SKM-1 treated with dmso at 0.1 percent for 144 hours (cell line): ENCODE measurements at regions not wholly inside any gene's neighbourhood (a gene's known extent, or its start where the extent isn't known, plus 50 kb on each side); places are given as distances from the start of the nearest gene placed in this dataset.
"Not testable (repeated sequence)": the region's sequence is repeated elsewhere in the genome, so short reads cannot be mapped to it uniquely, and the experiment has no call there.

Experiments
- DNase-seq: peaks from one replicate; lab custom pipeline; 2025; ENCODE audit not compliant: unreplicated experiment; lab: John Stamatoyannopoulos, UW

DNA sequence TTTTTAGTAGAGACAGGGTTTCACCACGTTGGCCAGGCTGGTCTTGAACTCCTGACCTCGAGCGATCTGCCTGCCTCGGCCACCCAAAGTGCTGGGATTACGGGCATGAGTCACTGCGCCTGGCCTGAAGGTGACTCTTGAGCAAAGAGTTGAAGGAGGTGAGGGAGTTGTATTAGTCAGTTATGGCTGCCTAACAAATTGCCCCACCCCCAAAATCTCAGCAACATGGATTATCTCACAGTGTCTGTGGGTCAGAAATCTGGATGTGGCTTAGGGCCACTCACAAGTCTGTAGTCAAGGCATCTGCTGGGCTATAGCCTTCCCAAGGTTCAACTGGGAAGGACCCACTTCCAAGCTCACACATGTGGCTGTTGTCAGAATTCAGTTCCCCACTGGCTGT is 52.8 kb upstream of the ADGRE5 start:
- no peak for DNase-seq

DNA sequence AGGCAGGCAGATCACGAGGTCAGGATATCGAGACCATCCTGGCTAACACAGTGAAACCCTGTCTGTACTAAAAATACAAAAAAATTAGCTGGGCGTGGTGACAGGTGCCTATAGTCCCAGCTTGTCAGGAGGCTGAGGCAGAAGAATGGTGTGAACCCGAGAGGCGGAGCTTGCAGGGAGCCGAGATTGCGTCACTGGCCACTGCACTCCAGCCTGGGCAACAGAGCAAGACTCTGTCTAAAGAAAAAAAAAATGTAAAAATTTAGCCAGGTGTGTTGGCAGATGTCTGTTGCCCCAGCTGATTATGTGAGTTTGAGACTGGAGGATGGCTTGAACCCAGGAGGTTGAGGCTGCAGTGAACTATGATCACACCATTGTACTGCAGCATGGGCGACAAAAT is 54.2 kb upstream of the ADGRE5 start:
- not testable (repeated sequence) for DNase-seq

GRCh38 chr19:14325863-14326262 is 55.4 kb upstream of the ADGRE5 start:
- no peak for DNase-seq

DNA sequence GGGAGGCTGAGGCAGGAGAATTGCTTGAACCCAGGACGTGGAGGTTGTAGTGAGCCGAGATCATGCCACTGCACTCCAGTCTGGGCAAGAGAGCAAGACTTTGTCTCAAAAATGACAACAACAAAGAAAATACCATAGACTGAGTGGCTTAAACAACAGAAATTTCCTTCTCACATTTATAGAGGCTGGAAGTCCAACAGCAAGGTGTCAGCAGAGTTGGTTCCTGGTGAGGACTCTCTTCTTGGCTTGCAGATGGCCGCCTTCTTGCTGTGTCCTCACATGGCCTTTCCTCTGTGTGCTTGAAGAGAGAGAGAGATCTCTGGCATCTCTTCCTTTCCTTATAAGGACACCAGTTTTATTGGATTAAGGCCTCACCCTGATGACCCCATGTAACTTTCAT is 56.1 kb upstream of the ADGRE5 start:
- no peak for DNase-seq

- no peak for DNase-seq
Measured at GRCh38 chr19:14322889-14323463, 58.3 kb upstream of the ADGRE5 start.

GRCh38 chr19:14320253-14320652 is 61.0 kb upstream of the ADGRE5 start:
- no peak for DNase-seq

- DNase-seq, result not testable (repeated sequence)
Measured at GRCh38 chr19:14319720-14320119, 61.5 kb upstream of the ADGRE5 start.

GRCh38 chr19:14318873-14319272 is 62.4 kb upstream of the ADGRE5 start:
- no peak for DNase-seq

DNA sequence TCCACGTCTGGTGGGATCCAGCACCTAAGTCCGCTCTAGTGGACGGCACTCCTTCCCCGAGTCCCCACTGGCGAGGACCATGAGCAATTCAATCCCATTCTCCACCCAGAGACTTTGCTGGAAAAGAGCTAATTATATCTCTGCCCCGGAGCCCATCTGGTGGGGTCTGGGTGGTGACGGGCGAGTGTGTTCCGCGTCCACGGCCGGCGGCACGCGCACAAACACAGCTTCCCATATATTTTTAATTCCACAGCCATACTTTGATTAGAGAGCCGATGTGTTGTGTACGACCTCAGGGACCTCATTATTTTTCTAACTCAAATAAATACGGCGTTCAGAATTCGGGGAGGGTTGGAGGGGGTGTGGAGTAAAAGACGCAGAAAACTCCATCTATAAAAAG is 64.1 kb upstream of the ADGRE5 start:
- DNase-seq, result no peak

DNA sequence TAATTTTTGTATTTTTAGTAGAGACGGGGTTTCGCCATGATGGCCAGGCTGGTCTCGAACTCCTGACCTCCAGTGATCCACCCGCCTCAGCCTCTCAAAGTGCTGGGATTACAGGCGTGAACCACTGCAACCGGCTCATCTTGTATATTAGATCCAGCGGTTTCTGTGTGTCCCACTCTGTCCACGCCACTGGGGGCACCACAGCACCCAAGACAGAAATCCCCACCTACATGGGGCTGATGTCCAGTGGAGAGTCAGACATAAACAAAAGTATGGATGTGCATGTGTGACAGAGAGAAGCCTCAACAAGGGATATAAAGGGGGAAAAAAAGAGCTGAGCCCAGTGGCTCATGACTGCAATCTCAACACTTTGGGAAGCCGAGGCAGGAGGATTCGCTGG is 65.8 kb upstream of the ADGRE5 start:
- DNase-seq, result no peak

- DNase-seq, result no peak
Measured at GRCh38 chr19:14310055-14310454, 71.2 kb upstream of the ADGRE5 start.

DNA sequence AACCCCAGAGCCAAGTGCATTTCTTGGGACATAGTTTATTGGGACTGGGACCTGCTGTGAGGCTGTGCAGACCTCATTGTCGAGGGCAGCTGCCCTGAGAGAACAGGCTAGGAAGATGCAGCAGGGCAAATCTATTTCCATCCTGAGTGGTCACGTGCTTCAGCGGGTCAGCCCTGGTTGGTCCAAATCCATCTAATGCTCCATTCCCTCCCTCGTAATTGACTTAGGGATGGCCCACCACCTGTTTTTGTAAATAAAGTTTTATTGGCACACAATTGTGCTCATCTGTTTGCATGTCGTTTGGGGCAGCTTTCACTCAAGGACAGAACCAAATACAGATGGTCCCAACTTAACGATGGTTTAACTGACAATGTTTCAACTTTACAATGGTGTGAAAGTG is 75.5 kb upstream of the ADGRE5 start:
- no peak for DNase-seq

DNA sequence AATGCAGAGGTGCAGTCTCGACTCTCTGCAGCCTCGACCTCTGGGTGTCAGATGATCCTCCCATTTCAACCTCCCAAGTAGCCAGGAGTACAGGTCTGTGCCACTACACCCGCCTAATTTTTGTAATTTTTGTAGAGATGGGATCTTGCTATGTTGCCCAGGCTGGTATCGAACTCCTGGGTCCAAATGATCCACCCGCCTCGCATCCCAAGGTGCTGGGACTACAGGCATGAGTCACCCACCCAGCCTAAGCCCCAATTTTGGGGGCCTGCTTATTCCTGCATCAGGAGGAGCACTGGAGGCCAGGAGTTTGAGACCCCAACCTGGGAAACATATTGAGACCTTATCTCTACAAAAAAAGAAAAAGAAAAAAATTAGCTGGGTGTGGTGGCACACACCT is 80.1 kb upstream of the ADGRE5 start:
- DNase-seq, result no peak

DNA sequence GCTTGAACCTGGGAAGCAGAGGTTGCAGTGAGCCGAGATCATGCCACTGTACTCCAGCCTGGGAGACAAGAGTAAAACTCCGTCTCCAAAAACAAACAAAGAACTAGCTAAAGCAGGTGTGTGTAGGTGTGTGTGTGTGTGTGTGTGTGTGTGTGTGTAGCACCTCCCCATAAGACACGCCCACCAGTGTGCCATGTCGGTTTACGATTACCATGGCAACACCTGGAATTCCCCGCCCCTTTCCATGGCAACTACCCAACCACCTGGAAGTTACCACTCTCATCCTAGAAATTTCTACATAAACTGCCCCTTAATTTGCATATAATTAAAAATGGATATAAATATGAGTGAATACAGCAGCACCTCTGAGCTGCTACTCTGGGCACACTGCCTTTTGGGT is 80.9 kb upstream of the ADGRE5 start:
- no peak for DNase-seq

DNA sequence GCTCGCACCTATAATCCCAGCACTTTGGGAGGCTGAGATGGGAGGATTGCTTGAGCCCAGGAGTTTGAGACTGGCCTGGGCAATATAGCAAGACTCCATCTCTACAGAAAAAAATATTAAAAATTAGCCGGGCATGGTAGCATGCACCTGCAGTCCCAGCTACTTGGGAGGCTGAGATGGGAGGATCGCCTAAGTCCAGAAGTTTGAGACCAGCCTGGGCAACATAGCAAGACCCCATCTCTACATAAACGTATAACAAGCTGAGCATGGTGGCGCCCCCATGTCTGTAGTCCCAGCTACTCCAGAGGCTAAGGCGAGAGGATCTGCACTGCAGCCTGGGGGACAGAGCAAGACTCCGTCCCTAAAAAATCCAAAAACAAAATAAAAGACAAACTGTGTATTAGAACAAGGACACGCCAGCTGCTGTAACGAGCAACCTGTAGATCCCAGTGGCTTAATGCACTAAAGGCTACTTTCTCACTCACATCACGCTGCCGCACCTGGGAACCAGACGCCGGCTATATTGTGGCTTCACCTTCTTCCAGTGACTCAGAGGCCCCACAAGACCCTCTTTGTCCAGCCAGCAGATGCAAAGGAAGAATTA is 81.9 kb upstream of the ADGRE5 start:
- DNase-seq, result not testable (repeated sequence)

GRCh38 chr19:14297883-14298576 is 83.2 kb upstream of the ADGRE5 start:
- not testable (repeated sequence) for DNase-seq

DNA sequence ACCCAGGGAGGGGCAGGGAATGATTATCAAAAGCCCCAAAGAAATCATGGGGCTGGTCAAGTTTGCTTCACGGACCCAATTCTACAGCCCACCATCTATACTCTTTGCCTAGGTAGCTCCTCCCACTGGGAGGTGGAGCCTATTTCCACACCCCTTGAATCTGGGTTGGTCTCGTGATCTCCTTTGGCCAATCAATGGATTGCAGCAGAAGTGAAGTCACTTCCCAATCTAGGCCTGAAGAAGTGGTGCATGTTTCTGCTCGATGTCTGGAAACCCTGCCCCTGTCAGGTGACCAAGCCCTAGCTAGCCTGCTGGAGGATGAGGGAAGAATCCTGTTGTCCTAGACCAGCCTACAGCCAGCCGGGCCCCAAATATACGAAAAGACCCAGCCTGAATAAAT is 86.3 kb upstream of the ADGRE5 start:
- peak; percentile 20 for DNase-seq

DNA sequence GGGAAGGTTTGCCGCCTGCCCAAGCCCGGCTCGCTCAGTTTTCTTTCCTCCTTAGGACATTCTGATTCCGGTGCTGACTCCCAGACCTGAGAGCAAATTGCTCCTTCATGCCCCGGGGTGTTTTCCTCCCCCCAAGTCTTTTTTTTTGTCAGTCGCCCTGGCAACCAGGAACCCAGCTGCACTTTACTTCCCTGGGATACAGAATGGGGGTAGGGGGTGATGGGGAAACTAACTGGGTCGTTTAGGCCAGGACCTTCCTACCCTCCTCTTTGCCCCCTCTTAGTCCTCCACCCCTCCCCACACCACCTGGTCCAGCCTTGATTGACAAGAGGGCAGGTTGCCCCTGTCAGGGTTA is 87.5 kb upstream of the ADGRE5 start:
- not testable (repeated sequence) for DNase-seq

DNA sequence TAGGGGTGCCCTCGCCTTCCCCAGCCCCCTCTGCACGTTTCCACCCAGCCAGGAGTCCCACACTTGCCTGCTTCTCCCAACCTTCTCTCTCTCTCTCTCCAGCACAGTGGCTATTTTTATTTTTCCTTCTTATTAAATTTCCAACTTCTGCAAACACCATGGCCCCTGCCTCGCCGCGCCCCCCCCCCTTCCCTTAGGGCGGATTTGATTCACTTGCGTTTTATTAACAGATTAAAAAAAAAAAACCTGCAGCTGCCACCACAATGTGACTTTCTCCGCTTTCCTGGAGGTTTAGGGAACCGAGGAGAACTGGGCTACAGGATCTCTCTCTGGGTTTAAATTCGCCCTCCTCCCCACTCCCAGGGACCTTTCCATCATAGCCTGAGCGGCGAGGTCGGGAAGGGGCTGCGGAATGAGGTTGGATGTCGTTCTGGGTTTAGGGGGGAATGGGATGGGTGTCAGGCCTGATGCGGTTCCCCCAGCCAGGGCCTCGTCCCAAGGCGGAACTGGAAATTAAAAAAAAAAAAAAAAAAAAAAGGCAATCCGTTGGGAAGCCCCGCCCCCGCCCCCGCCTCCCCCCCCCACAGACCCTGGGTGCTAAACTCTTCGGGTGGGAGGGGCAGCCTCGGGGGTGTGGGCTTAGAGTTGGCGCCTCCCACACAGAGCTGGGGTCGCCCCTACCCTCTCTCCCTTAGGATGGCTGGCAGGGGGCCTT is 87.3 kb upstream of the ADGRL1 start:
- not testable (repeated sequence) for DNase-seq

DNA sequence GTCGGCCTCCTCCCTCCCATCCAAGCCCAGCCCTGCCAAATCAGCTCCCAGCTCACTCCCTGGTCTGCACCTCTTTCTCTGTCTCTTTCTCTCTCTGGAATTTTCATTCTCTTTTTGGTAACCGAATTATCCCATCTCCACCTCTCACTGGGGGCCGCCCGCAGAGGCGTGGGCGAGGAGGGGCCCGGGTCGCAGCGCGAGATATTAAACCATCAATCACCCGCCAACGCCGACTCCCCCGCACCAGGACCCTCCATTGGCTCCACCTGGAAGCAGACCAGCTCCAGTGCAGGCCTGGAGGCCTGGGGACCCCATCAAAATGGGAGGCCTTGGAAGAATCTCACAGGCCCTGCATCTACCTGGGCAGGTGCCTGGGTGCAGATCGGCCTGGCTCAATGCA is 83.8 kb upstream of the ADGRL1 start:
- DNase-seq, result not testable (repeated sequence)

GRCh38 chr19:14287837-14288236 is 81.9 kb upstream of the ADGRL1 start:
- not testable (repeated sequence) for DNase-seq

DNA sequence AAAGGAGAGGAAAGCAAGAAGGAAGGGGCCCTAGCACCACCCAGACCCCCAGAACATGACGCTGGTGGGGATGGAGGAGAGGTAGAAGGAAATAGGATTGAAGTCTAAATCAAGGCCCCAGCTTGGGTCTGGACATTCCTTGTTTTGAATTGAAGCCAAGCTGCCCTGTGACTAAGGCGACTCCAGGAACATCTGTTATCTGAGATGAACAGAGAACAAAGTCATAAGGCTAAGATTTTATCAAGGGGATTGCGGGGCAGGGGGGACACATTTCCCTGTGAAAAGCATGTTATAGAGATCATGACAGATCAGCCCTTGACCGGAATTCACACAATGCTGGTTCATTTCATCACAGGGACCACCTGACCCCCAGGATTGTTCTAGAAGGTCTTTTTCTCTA is 80.6 kb upstream of the ADGRL1 start:
- DNase-seq, result not testable (repeated sequence)
